ENCODE measurements at regions not wholly inside any gene's neighbourhood (a gene's known extent, or its start where the extent isn't known, plus 50 kb on each side); places are given as distances from the start of the nearest gene placed in this dataset.

- Histone ChIP-seq H3K27ac (ENCODE audit: insufficient read depth, low read depth, low read length) (no peak overlapping the region), H3K36me3 (ENCODE audit: control insufficient read depth in 2 of 2, extremely low read depth in 1 of 2, insufficient read depth in 2 of 2, low read length in 2 of 2) (no peaks in the 10 kb centered on the region), H3K27me3 (ENCODE audit: control insufficient read depth in 2 of 2, insufficient read depth in 2 of 2, low read length in 2 of 2) (no peaks in the 10 kb centered on the region), H4K20me1 (replicated peaks; ENCODE audit: control insufficient read depth, extremely low read depth, insufficient read depth, low read length) (no peaks in the 10 kb centered on the region), H3K9me3 (replicated peaks; ENCODE audit: control insufficient read depth, insufficient read depth, low read length) (no peaks in the 10 kb centered on the region), H3K4me3 (replicated peaks in 1 of 3; ENCODE audit: insufficient read depth in 1 of 3, low read depth in 1 of 3, low read length in 3 of 3) (no peak overlapping the region), H3K79me2 (ENCODE audit: control insufficient read depth, insufficient read depth, low read length) (no peaks in the 10 kb centered on the region), H3K9me1 (replicated peaks; ENCODE audit: control insufficient read depth, extremely low read depth, insufficient read depth, low read length) (no peaks in the 10 kb centered on the region), H3K4me2 (ENCODE audit: insufficient read depth, low read length) (no peak overlapping the region), H3K4me1 (ENCODE audit: control insufficient read depth, extremely low read depth, insufficient read depth, low read length) (no peaks in the 10 kb centered on the region), H2AFZ (ENCODE audit: low read depth, low read length) (no peak overlapping the region), H3K9ac (replicated peaks; ENCODE audit: extremely low read depth, insufficient read depth, low read length) (no peak overlapping the region)
- intact Hi-C loops (cut with micrococcal nuclease) (no loop called here), dilution Hi-C loops (cut with MboI; ENCODE audit: extremely low pct_ligation_motif_present, low sequenced_read_pairs) (no loop called here)
- no peak for DNase-seq (ENCODE audit: low read depth, low spot score)
- no peak for FAIRE-seq
- BruUV-seq (replicated peaks), result no TSS peak
- TF ChIP-seq MYC (IDR thresholded peaks at IDR 0.05; ENCODE audit: low read depth, low read length) (no peak), JUN (IDR thresholded peaks at IDR 0.05; ENCODE audit: borderline replicate concordance, insufficient read depth, insufficient read length, low read depth) (no peak), EZH2 (IDR thresholded peaks at IDR 0.05; ENCODE audit: borderline replicate concordance, low read depth, low read length, severe bottlenecking) (no peak), POLR2AphosphoS5 (IDR thresholded peaks at IDR 0.05; ENCODE audit: insufficient read depth, low read depth, low read length) (no peak), FOS (IDR thresholded peaks at IDR 0.05; ENCODE audit: borderline replicate concordance, insufficient read depth, low read length) (no peak), POLR2A (IDR thresholded peaks at IDR 0.05; ENCODE audit: low read depth, low read length) (no peak), GATA2 (IDR thresholded peaks at IDR 0.05; ENCODE audit: insufficient read depth, insufficient read length, low read depth, low read length) (no peak)
- TF ChIP-seq, protein P1, sequence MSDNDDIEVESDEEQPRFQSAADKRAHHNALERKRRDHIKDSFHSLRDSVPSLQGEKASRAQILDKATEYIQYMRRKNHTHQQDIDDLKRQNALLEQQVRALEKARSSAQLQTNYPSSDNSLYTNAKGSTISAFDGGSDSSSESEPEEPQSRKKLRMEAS (IDR thresholded peaks at IDR 0.05; ENCODE audit: insufficient read depth, insufficient read length), result no peak
- TF ChIP-seq, protein P2, sequence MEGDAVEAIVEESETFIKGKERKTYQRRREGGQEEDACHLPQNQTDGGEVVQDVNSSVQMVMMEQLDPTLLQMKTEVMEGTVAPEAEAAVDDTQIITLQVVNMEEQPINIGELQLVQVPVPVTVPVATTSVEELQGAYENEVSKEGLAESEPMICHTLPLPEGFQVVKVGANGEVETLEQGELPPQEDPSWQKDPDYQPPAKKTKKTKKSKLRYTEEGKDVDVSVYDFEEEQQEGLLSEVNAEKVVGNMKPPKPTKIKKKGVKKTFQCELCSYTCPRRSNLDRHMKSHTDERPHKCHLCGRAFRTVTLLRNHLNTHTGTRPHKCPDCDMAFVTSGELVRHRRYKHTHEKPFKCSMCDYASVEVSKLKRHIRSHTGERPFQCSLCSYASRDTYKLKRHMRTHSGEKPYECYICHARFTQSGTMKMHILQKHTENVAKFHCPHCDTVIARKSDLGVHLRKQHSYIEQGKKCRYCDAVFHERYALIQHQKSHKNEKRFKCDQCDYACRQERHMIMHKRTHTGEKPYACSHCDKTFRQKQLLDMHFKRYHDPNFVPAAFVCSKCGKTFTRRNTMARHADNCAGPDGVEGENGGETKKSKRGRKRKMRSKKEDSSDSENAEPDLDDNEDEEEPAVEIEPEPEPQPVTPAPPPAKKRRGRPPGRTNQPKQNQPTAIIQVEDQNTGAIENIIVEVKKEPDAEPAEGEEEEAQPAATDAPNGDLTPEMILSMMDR (IDR thresholded peaks at IDR 0.05; ENCODE audit: extremely low read depth in 1 of 2, insufficient read depth in 1 of 2, low read depth in 1 of 2, low read length in 2 of 2), result no peak
- CTCF ChIA-PET, result no interaction called here
- POLR2A ChIA-PET, result no interaction called here
Measured at GRCh38 chr9:81242866-81243265, 446.5 kb downstream of the TLE1 start.
